ENCODE measurements at regions not wholly inside any gene's neighbourhood (a gene's known extent, or its start where the extent isn't known, plus 50 kb on each side); places are given as distances from the start of the nearest gene placed in this dataset.

DNA sequence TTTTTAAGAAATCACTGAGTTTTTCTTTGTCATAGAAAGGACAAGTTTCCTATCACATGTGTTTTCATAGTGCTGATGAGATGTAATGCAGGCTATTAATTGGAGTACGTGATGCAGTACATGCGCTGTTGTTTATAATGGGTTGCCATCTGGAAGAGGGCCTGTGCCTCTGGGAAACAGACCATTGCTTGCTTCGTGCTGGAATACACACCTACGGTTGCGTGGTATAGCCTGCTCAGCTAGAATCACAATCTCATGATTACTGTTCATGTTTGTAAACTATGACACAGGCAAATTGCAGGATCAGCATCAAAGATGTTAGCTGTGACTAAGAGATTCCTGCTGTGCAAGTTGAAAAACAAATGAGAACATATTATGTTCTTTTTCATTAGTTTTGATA, 107.2 kb upstream of the STEAP1B start:
- ATAC-seq (ENCODE audit: low read depth) (no peak), DNase-seq (no peak)
- Mint-ChIP-seq H3K27ac (no peak overlapping the region), H3K4me1 (no peaks in the 10 kb centered on the region), H3K36me3 (no peaks in the 10 kb centered on the region), H3K9me3 (no peaks in the 10 kb centered on the region), H3K27me3 (peaks cover 38% of the 10 kb centered on the region), H3K4me3 (no peak overlapping the region)
- POLR2A ChIA-PET = no interaction called here

DNA sequence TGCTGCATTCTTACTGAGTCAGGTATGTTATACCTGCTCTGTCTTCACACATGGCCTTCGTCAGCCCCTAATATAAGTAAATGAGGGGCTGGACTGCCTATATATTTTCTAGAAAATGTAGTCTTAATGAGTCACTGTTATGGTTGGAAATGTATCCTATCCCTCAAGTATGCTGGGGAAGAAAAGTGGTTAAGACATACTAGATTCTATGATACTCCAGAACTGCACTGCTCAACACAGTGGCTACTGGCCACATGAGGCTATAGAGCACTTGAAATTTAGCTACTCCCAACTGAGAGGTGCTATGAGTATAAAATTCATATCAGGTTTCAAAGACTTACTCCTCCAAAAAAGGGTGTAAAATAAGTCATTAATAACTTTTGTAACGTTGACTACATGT, 104.3 kb upstream of the STEAP1B start:
- H3K27me3 Mint-ChIP-seq = peaks cover 52% of the 10 kb centered on the region
- H3K9me3 Mint-ChIP-seq = no peaks in the 10 kb centered on the region
- no peak overlapping the region for H3K4me3 Mint-ChIP-seq
- POLR2A ChIA-PET = no interaction called here
- H3K36me3 Mint-ChIP-seq = no peaks in the 10 kb centered on the region
- DNase-seq = no peak
- H3K27ac Mint-ChIP-seq = no peak overlapping the region
- ATAC-seq (ENCODE audit: low read depth) = no peak
- H3K4me1 Mint-ChIP-seq = no peaks in the 10 kb centered on the region

DNA sequence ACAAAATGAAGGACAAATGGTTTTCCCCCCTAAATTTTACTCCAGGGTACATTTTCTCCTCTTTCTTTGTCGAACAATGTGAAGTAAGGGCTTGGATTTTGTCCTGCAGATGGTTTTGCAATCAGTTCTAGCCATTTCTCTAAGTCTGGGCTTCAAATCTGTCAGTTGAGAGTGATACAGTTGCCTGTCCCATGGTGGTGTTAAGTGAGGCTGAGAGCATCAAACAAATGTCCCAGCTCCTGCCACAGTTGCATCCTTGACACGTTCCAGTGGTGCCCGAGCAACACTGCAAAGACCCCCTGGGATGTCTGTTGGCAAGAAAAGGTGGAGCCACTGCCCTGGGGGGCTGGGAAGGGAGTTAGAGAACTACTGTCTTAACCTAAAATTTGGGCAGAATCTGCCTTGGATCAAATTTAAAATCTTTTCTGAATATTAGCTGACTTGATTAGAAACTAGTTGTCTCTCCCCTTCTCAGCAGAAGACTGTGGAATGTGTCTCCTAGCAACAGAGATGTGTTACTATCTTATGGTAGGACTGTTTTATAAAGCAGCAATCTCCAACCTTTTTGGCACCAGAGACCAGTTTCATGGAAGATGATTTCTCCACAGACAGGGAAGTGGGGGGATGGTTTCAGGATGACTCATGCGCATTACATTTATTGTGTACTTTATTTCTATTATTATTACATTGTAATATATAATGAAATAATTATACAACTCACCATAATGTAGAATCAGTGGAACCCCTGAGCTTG, 102.0 kb upstream of the STEAP1B start:
- POLR2A ChIA-PET = no interaction called here
- Mint-ChIP-seq H3K27me3 (peaks cover 62% of the 10 kb centered on the region), H3K27ac (no peak overlapping the region), H3K4me1 (no peaks in the 10 kb centered on the region), H3K36me3 (no peaks in the 10 kb centered on the region), H3K4me3 (no peak overlapping the region), H3K9me3 (no peaks in the 10 kb centered on the region)
- no peak for DNase-seq
- no peak for ATAC-seq (ENCODE audit: low read depth)

- Mint-ChIP-seq H3K4me3 (no peak overlapping the region), H3K4me1 (no peaks in the 10 kb centered on the region), H3K27me3 (peaks cover 58% of the 10 kb centered on the region), H3K36me3 (no peaks in the 10 kb centered on the region), H3K27ac (no peak overlapping the region), H3K9me3 (no peaks in the 10 kb centered on the region)
- no peak for ATAC-seq (ENCODE audit: low read depth)
- POLR2A ChIA-PET = no interaction called here
- DNase-seq = no peak
These were observed 101.4 kb upstream of the STEAP1B start for GRCh38 chr7:22601408-22601807.

DNA sequence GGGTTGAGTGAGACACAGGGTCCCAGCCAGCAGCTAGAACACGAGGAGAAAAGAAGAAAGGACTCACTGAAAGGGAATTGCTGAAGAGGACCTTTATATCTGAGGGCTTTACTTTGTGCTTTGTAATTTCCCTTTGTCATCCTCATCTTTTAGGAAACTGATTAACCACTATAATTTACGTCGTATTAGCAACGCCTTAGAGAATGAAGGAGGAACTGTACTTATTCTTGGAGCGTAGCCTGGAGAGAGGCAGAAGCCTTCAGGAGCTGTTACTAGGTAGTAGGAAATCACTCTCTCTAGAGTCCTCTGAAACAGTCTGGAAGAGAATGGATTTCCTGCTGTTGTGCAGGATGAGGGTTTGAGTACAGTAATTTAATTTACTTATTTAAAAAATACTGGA, 101.0 kb upstream of the STEAP1B start:
- no peaks in the 10 kb centered on the region for H3K4me1 Mint-ChIP-seq
- POLR2A ChIA-PET = no interaction called here
- no peak for ATAC-seq (ENCODE audit: low read depth)
- no peak overlapping the region for H3K27ac Mint-ChIP-seq
- H3K36me3 Mint-ChIP-seq = no peaks in the 10 kb centered on the region
- DNase-seq = no peak
- H3K9me3 Mint-ChIP-seq = no peaks in the 10 kb centered on the region
- no peak overlapping the region for H3K4me3 Mint-ChIP-seq
- peaks cover 62% of the 10 kb centered on the region for H3K27me3 Mint-ChIP-seq

DNA sequence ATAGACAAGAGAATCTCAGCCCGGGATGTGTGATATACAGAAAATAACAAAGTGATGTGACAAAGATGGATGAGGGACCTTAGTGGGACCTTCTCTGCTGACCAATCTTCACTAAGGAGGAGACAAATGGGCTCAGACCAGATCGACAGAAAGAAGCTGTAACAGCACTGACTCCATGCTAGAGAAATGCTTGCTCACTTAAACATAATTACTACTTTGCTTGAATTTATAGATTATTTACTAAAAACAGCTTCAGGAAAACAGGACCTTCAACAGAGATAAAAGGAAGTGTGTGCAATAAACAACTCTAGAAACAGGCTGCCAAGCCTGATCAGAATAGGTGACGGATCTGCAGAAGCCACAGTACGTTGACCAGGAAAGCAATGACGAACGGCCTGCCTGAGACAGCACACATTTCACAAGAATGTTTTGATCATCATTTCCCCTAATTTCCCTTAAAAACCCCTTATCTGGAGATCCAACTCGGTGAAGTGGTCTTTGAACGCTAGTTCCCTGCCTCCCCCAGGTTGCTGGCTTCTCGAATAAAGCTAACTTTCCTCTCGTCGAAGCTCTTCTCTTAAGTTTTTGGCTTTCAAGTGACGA, 98.4 kb upstream of the STEAP1B start:
- ATAC-seq (ENCODE audit: low read depth) (no peak), DNase-seq (no peak)
- no peak overlapping the region for H3K4me3 Mint-ChIP-seq
- peaks cover 56% of the 10 kb centered on the region for H3K27me3 Mint-ChIP-seq
- H3K36me3 Mint-ChIP-seq = no peaks in the 10 kb centered on the region
- H3K4me1 Mint-ChIP-seq = no peaks in the 10 kb centered on the region
- POLR2A ChIA-PET = no interaction called here
- no peak overlapping the region for H3K27ac Mint-ChIP-seq
- no peaks in the 10 kb centered on the region for H3K9me3 Mint-ChIP-seq

- POLR2A ChIA-PET = no interaction called here
- H3K9me3 Mint-ChIP-seq = no peaks in the 10 kb centered on the region
These were observed 97.9 kb upstream of the STEAP1B start for GRCh38 chr7:22597844-22598243.

GRCh38 chr7:22596763-22597400, 96.9 kb upstream of the STEAP1B start:
- Mint-ChIP-seq H3K27ac (no peak overlapping the region), H3K36me3 (peaks cover 6% of the 10 kb centered on the region), H3K9me3 (peaks cover 6% of the 10 kb centered on the region), H3K4me3 (no peak overlapping the region), H3K27me3 (peaks cover 55% of the 10 kb centered on the region), H3K4me1 (no peaks in the 10 kb centered on the region)
- ATAC-seq (ENCODE audit: low read depth) (no peak), DNase-seq (no peak)
- POLR2A ChIA-PET = no interaction called here

More at GRCh38 chr7:22597844-22598243, 97.9 kb upstream of the STEAP1B start:
- ATAC-seq (ENCODE audit: low read depth) (no peak), DNase-seq (no peak)
- Mint-ChIP-seq H3K27me3 (peaks cover 53% of the 10 kb centered on the region), H3K4me1 (no peaks in the 10 kb centered on the region), H3K36me3 (peaks cover under 1% of the 10 kb centered on the region), H3K27ac (no peak overlapping the region), H3K4me3 (no peak overlapping the region)

- POLR2A ChIA-PET = no interaction called here
- Mint-ChIP-seq H3K27ac (no peak overlapping the region), H3K9me3 (peaks cover 6% of the 10 kb centered on the region), H3K4me3 (no peak overlapping the region), H3K36me3 (peaks cover 10% of the 10 kb centered on the region), H3K4me1 (no peaks in the 10 kb centered on the region), H3K27me3 (peaks cover 59% of the 10 kb centered on the region)
- ATAC-seq (ENCODE audit: low read depth) = no peak
- DNase-seq = no peak
These were observed 94.0 kb upstream of the STEAP1B start for GRCh38 chr7:22594020-22594419.

DNA sequence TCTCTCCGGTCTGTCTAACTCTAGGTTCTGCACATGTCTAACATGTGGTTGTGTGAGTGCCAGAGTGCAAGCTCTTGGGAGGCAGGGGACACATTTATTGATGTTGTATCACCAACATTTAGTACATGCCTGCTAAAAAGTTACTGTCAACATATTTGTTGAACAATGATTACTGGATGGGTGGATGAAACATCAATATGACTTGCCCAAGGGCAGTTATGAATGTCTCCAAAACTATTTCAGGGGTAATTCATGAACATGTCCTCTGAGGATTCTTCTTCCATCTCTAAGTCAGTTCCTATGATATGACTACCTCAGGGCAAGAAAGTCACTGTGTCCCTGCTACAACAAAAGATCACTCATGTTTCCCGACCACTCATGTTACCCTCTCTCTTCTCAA, 91.3 kb upstream of the STEAP1B start:
- Mint-ChIP-seq H3K27me3 (peaks cover 54% of the 10 kb centered on the region), H3K9me3 (peaks cover 6% of the 10 kb centered on the region), H3K4me3 (no peak overlapping the region), H3K4me1 (peaks cover 14% of the 10 kb centered on the region), H3K36me3 (peaks cover 12% of the 10 kb centered on the region), H3K27ac (no peak overlapping the region)
- ATAC-seq (ENCODE audit: low read depth) (no peak), DNase-seq (no peak)
- POLR2A ChIA-PET = interaction anchor here (0.7 kb wide), 1 partner anchor 69 kb away, joined by 5 read pairs; no protein-coding TSS in a partner anchor

DNA sequence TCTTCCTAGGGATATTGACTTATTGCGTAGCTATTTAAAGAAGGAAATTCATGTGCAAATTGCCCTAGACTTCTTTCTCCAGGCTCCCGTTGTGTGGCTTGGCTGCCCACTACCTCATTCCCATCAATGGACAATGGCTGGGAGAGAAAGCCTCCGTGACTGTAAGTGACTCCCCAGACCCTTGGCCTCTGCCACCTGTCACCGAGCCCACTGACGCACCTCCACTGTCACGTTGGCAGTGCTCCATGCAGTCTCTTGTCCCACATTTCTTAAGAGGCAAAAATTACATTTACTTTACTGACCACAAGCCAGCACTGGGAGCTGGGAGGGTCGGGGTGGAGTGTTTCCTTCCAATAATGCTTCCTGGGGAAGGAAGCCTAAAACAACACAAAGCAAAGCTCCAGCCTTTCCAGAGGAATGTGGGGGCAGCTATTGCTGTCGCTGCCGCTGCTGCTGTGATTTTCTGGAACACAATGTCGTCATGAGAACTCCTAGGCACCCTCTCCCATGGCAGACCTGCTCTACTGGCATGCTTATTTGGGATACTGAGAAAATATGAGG, 89.7 kb upstream of the STEAP1B start:
- no peak for DNase-seq
- POLR2A ChIA-PET = no interaction called here
- peaks cover 6% of the 10 kb centered on the region for H3K9me3 Mint-ChIP-seq
- peaks cover 47% of the 10 kb centered on the region for H3K27me3 Mint-ChIP-seq
- ATAC-seq (ENCODE audit: low read depth) = no peak
- H3K4me3 Mint-ChIP-seq = no peak overlapping the region
- no peak overlapping the region for H3K27ac Mint-ChIP-seq
- peaks cover 14% of the 10 kb centered on the region for H3K36me3 Mint-ChIP-seq
- peaks cover 14% of the 10 kb centered on the region for H3K4me1 Mint-ChIP-seq

- no peak for ATAC-seq (ENCODE audit: low read depth)
- no peak overlapping the region for H3K27ac Mint-ChIP-seq
These were observed 88.4 kb upstream of the STEAP1B start for GRCh38 chr7:22588351-22588750.

DNA sequence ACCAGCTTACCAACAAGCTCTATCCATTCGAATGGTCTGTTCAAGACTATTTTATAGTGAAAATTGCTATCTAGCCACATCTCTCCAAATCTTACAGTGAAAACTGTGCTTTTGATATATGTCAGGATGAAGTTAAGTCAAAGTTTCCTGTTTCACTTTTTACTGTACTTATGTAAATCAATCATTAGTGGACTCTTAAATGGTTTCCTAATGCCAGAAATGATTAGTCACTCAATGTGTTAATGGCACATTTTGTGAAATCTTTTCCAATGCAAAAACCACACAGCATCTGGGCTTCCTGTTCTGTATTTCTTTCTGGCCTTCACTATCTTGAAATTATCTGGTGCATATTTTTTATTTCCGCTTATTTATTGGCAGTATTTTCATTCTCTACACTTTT, 87.3 kb upstream of the STEAP1B start:
- Mint-ChIP-seq H3K4me1 (peaks cover 29% of the 10 kb centered on the region), H3K27ac (no peak overlapping the region), H3K36me3 (peaks cover 8% of the 10 kb centered on the region), H3K27me3 (peaks cover 53% of the 10 kb centered on the region), H3K9me3 (peaks cover under 1% of the 10 kb centered on the region), H3K4me3 (no peak overlapping the region)
- no peak for ATAC-seq (ENCODE audit: low read depth)
- POLR2A ChIA-PET = no interaction called here
- no peak for DNase-seq

More at GRCh38 chr7:22588351-22588750, 88.4 kb upstream of the STEAP1B start:
- POLR2A ChIA-PET = no interaction called here
- H3K9me3 Mint-ChIP-seq = peaks cover 6% of the 10 kb centered on the region
- peaks cover 14% of the 10 kb centered on the region for H3K36me3 Mint-ChIP-seq
- H3K4me1 Mint-ChIP-seq = peaks cover 24% of the 10 kb centered on the region
- H3K27me3 Mint-ChIP-seq = peaks cover 50% of the 10 kb centered on the region
- no peak for DNase-seq
- no peak overlapping the region for H3K4me3 Mint-ChIP-seq

DNA sequence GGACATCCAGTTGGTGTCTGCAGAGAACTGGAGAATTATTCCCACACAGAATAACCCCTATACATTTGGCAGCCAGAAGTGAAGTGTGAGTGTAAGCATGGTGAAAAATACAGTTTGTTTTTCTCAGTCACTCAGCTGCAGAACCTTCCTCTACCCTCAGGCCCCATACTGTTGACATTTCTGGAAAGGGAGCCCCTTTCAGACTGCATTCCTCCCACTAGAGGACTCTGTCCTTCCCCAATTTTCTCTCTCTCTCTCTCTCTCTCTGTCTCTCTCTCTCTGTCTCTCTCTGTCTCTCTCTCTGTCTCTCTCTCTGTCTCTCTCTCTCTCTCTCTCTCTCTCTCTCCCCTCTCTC, 86.8 kb upstream of the STEAP1B start:
- DNase-seq (no peak), ATAC-seq (ENCODE audit: low read depth) (no peak)
- POLR2A ChIA-PET = interaction anchor here (0.5 kb wide), 1 partner anchor 417 kb away, joined by 3 read pairs; no protein-coding TSS in a partner anchor

More for the DNA sequence above, 86.8 kb upstream of the STEAP1B start:
- Mint-ChIP-seq H3K4me3 (no peak overlapping the region), H3K36me3 (peaks cover 8% of the 10 kb centered on the region), H3K9me3 (no peaks in the 10 kb centered on the region), H3K27ac (no peak overlapping the region), H3K27me3 (peaks cover 51% of the 10 kb centered on the region), H3K4me1 (peaks cover 30% of the 10 kb centered on the region)
